ENCODE measurements at regions not wholly inside any gene's neighbourhood (a gene's known extent, or its start where the extent isn't known, plus 50 kb on each side); places are given as distances from the start of the nearest gene placed in this dataset.

DNA sequence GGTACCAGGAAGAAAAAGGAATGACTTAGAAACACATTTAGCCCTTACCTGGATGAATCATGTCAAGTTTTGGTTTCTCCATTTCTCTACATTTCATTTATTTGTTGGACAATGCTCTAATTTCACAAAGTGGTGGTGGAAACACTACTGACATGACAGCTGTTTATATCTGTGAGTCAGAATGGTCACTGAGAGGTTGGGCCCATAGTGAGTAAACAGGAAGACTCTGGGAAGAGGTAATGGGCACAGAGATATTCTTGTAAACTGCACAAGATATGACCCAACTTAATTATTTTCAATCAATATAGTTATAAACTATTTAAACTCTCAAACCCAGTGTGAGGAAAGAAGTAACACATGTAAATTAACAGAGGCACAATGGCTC, 176.3 kb upstream of the MEOX2 start:
- no peak for ATAC-seq
- intact Hi-C loops (cut with DNase I, micrococcal nuclease) = no loop called here
- DNase-seq = no peak

DNA sequence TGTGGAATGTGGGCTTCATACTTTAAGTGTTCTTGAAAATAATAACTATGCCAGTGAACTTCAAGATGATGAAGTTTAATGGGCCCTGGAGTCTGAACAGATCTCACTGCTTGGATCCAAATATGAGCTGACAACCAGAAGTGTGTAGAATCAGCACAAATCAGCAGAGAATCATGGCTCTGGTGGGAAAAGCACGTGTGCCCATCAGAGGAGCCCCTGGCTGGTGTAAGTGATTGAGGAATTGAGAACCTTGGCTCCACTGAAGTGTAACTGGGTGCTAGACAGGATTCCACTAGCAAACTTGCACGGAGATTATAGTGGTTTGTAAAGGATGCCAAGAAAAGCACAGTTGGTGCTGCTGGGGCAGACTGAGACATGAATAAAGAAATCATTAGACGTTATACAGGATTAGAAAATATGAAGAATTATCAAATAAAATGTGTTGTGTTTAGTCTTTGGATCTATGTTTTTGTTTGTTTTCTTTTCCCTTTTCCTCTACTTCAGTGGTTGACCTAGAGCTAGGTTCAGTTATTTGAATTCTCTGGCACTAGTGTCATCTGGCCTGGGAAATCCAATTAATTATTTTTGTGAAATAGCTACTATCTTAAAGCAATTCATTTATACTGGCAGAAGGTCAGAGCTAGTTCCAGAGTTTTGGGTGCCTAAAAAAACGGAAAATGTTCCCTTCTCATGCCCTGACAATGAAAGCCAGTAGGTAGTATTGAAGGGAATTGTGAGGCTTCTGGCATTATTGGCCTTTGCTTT, 175.7 kb upstream of the MEOX2 start:
- ATAC-seq = no peak
- intact Hi-C loops (cut with DNase I, micrococcal nuclease) = no loop called here

GRCh38 chr7:15860264-15860949, 173.9 kb upstream of the MEOX2 start:
- DNase-seq (no peak), ATAC-seq (no peak)
- intact Hi-C loops (cut with DNase I, micrococcal nuclease) = no loop called here

More for the DNA sequence above, 175.7 kb upstream of the MEOX2 start:
- DNase-seq = no peak

- ATAC-seq (no peak), DNase-seq (no peak)
- intact Hi-C loops (cut with DNase I, micrococcal nuclease) = no loop called here
These were observed 170.5 kb upstream of the MEOX2 start for GRCh38 chr7:15857026-15857425.

DNA sequence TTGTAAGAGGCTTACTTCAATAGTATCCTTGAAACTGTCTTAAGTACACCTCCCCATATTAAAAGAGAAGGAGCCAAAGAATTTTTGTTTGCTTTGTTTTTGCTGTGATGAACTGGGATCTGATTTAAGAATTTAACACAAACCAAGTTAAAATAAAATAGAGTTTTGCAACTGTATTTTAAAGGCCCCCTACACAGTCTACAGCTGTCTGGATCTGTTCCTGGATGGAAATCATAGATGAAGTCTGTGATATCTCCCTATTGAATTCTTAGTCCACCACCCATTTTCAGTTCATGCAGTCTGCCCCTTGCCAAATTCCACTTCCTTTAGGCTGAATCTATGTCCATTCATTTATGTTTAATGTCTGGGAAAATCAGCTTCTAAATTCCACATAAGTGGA, 169.8 kb upstream of the MEOX2 start:
- DNase-seq = no peak
- ATAC-seq = no peak
- intact Hi-C loops (cut with DNase I, micrococcal nuclease) = no loop called here

- peak; percentile 42 for ATAC-seq
- DNase-seq = no peak
- intact Hi-C loops (cut with DNase I, micrococcal nuclease) = no loop called here
These were observed 169.1 kb upstream of the MEOX2 start for GRCh38 chr7:15855525-15856109.

GRCh38 chr7:15854841-15855524, 168.5 kb upstream of the MEOX2 start:
- ATAC-seq (no peak), DNase-seq (no peak)
- intact Hi-C loops (cut with DNase I, micrococcal nuclease) = no loop called here

DNA sequence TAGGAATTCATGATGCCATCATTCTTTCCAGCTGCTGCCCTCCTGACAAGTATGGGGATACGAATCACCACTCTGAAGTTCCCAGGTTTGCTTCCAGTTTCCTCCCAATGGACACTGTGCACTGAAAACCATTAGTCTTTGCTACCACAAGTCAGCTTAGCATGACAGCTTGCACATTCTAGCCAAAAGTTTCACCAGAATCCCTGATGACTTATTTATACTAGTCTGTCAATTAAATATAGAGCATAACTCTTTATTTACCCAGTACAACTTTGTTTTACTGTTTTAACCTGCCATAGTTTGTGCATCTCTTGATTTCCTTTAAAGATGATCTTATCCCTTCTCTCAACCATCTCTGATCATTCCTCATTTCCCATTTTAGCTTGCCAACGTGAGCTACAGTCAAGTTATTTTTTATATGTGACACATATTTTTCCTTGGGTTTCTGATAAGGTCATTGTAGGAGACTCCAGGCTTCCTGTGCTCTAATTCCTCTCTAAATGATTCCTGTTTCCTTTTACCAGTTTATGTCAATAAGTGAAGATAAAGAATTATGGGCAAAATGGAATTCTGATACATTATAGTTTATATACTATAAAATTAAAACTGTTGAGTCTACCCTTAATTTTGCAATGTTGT, 167.5 kb upstream of the MEOX2 start:
- DNase-seq (no peak), ATAC-seq (no peak)
- intact Hi-C loops (cut with DNase I, micrococcal nuclease) = no loop called here

GRCh38 chr7:15851201-15851600, 164.7 kb upstream of the MEOX2 start:
- intact Hi-C loops (cut with DNase I, micrococcal nuclease) = no loop called here
- ATAC-seq (no peak), DNase-seq (no peak)

GRCh38 chr7:15848901-15849300, 162.4 kb upstream of the MEOX2 start:
- DNase-seq (no peak), ATAC-seq (no peak)
- intact Hi-C loops (cut with DNase I, micrococcal nuclease) = no loop called here

DNA sequence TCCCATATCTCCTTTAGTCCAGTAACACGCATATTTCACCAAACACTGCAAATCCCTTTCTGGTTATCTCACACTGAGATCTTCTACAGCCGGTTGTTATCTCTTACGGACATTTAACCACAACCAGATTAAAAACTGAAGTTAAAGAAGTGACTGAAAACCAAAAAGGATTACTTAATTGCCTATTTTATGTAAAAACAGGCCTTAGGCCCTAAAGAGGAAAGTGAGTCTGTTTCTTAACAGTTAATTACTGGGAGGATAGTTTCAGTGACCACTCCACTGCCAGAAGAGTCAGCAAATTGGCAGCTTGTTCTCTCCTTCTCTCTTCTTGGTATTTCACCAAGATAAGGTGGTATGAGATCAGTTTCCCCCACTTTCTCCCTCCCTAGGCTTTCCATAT, 161.9 kb upstream of the MEOX2 start:
- DNase-seq = no peak
- no peak for ATAC-seq
- intact Hi-C loops (cut with DNase I, micrococcal nuclease) = no loop called here

GRCh38 chr7:15845868-15846267, 159.4 kb upstream of the MEOX2 start:
- intact Hi-C loops (cut with DNase I, micrococcal nuclease) = no loop called here
- no peak for DNase-seq
- no peak for ATAC-seq

DNA sequence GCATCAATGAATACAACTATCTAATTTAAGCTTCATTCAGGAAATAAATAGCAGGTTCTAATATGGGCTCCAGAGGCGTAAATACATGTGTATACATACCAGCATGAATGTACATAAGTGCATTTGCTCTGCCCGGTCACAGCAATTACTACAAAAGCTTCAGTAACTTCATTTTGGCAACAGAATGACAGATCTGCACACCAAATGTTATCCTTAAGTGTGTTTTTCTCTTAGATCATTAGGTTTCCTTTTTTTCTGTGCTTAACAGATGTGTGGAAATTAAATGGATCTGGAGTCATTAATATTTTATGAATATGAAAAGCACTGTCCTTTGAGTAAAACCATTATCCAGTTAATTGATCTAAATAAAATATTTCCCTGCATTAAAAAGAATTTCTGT, 159.0 kb upstream of the MEOX2 start:
- ATAC-seq = no peak
- intact Hi-C loops (cut with DNase I, micrococcal nuclease) = no loop called here
- no peak for DNase-seq

DNA sequence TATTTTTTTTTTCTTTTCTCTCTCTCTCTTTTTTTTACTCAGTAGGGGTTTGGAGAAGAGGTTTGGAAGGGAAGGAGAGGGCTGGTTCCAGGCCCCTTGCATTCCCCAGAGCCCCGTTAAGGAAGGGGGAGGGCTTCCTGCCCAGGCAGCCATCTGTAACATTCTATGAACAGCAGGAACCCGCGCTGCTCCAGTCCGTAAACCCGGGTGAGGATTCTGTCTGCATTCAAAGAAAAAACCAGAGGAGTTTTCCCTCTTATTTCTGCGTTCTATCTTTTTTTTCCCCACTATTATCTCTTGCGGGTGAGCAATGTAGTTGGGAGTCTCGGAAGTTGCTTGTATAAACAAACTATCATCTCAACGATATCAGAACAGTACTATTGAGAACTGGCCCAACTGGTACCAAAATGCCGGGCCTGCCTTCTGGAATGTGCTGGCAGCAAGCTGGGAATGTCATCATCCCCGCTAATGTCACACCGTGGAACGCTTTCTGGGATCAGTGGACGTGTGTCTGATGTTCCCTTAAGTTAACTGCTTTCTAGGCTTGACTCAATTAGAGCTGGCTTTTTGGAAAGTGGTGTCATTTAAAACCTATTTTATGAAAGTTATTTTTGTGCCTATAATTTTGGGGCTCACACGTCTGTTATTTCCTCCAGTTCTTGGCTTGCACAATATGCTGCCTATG, 153.1 kb upstream of the MEOX2 start:
- DNase-seq = peak; percentile 4 to 27
- no peak for ATAC-seq
- intact Hi-C loops (cut with DNase I, micrococcal nuclease) = no loop called here

DNA sequence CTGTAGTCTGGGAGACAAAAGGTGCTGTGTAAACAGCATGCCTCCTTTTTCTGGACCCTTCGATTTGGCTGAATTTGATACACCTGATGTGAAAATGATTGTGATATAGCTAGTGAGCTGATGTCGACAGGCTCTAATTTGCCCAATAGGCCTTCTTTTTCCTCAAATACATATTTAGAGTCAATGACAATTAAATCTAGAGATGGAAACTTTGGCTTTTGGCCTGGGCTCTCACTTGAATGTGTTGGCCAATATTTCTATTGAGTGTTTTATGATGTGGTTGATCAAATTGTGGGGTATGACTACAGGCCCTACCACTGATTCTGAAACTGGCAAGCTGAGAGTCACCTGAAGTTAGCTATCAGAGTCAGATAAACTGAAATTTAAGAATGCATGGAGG, 151.8 kb upstream of the MEOX2 start:
- intact Hi-C loops (cut with DNase I, micrococcal nuclease) = no loop called here
- ATAC-seq (no peak), DNase-seq (no peak)

GRCh38 chr7:15837306-15837950, 150.9 kb upstream of the MEOX2 start:
- DNase-seq = no peak
- no peak for ATAC-seq

DNA sequence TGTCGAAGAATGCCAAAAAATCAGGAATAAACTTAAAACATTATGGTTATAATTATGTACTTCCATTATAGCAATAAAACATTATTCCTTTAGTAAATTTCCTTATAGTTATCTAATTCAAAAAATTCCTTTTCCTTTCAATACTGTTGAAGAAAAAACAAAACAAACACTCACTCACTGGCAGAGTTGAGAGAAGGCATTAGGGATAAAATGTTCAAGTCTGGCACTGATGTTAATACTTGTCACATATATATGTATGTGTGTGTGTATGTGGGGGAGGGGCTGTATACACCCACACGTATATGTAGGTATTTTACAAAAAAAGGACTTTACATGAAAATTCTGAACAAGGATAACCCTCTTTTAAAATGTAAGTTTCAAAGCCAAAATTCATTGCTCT, 150.2 kb upstream of the MEOX2 start:
- intact Hi-C loops (cut with DNase I, micrococcal nuclease) = no loop called here
- DNase-seq = no peak

More at GRCh38 chr7:15837306-15837950, 150.9 kb upstream of the MEOX2 start:
- intact Hi-C loops (cut with DNase I, micrococcal nuclease) = no loop called here

GRCh38 chr7:15836041-15836440, 149.6 kb upstream of the MEOX2 start:
- intact Hi-C loops (cut with DNase I, micrococcal nuclease) = no loop called here
- no peak for ATAC-seq
- no peak for DNase-seq

More for the DNA sequence above, 150.2 kb upstream of the MEOX2 start:
- no peak for ATAC-seq
